ENCODE measurements at regions not wholly inside any gene's neighbourhood (a gene's known extent, or its start where the extent isn't known, plus 50 kb on each side); places are given as distances from the start of the nearest gene placed in this dataset.

DNA sequence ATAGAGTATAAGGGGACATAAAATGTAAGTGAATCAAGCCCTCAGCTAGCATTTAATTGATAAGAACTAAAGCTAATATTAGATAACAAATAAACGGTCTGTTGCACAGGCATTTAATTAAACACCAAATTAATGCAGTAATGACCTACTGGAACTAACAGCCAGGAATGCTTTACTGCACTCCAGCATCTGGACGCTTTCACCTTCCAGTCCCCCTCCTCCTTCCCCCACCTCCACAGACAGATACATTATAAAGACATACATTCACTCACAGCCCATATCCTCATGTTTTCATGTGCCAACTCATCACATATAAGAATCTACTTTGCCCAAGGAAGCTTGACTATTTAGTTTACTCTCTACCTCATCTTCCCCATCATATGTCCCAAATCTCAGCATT lies 337.4 kb upstream of the PIK3C3 start:
- H3K27me3 ChIP-seq (replicated peaks; ENCODE audit: control insufficient read depth, insufficient read depth, low read length) = no peaks in the 10 kb centered on the region
- no peaks in the 10 kb centered on the region for H3K9me3 ChIP-seq (ENCODE audit: control insufficient read depth, low read length)
- no peaks in the 10 kb centered on the region for H3K36me3 ChIP-seq (ENCODE audit: control insufficient read depth, insufficient read depth, low read length, severe bottlenecking)
- no peak overlapping the region for H3K9ac ChIP-seq (ENCODE audit: low read length)
- no peaks in the 10 kb centered on the region for H3K4me1 ChIP-seq (ENCODE audit: control insufficient read depth, insufficient read depth, low read length)
- no peak for DNase-seq (ENCODE audit: low read depth)
- no peak overlapping the region for H3K4me3 ChIP-seq (ENCODE audit: low read length)

DNA sequence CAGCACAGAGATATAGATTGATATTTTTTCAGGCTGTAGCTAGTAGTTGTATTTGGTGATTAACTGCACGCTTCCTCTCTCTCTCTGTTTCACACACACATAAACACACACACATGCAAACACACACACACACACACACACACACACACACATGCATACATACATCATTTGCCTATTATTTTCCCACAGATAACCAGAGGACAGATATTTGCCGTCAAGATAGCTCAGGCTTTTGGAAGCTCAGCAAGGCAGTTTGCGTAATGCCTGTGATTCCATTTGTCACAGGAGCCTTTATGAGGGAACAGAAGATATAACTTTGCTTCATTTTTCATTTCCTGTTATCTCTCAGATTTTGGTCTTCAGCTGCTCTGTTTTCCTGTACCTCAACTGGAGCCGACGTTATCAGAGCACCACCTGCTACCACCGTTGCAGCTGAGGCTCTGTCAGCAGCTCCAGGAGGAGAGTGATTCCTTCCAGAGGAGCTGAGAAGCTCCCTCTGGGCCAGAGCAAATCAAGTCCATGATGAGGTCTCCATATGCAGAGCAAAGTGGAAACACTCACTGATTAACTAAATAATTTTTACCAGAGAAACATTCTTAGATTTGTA lies 341.9 kb upstream of the PIK3C3 start:
- Histone ChIP-seq H3K9ac (ENCODE audit: low read length) (no peak overlapping the region), H3K9me3 (ENCODE audit: control insufficient read depth, low read length) (no peaks in the 10 kb centered on the region), H3K4me3 (ENCODE audit: low read length) (no peak overlapping the region), H3K36me3 (ENCODE audit: control insufficient read depth, insufficient read depth, low read length, severe bottlenecking) (no peaks in the 10 kb centered on the region), H3K27me3 (replicated peaks; ENCODE audit: control insufficient read depth, insufficient read depth, low read length) (no peaks in the 10 kb centered on the region), H3K4me1 (ENCODE audit: control insufficient read depth, insufficient read depth, low read length) (no peaks in the 10 kb centered on the region)
- DNase-seq (ENCODE audit: low read depth) = no peak

DNA sequence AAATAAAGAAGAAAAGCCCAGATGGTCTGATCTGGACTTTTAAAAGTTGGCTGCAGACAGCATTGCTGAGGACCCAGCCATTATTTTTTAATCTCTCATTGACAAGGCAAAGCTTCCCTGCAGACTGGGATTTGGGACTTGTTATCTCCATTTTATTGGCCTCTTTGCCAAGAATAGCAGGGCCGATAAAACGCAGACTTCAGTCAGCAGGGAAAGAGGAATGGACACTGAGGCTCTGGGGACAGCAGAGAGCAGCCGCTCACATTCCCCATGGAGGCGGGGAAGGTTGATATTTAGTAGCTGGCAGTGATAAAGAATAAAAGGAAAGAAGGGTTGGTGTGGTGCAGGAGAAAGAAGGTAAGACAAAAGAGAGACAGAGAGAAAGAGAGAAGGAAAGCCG lies 350.1 kb upstream of the PIK3C3 start:
- no peaks in the 10 kb centered on the region for H3K9me3 ChIP-seq (ENCODE audit: control insufficient read depth, low read length)
- H3K36me3 ChIP-seq (ENCODE audit: control insufficient read depth, insufficient read depth, low read length, severe bottlenecking) = no peaks in the 10 kb centered on the region
- H3K4me3 ChIP-seq (ENCODE audit: low read length) = no peak overlapping the region
- no peaks in the 10 kb centered on the region for H3K4me1 ChIP-seq (ENCODE audit: control insufficient read depth, insufficient read depth, low read length)
- H3K9ac ChIP-seq (ENCODE audit: low read length) = no peak overlapping the region
- H3K27me3 ChIP-seq (replicated peaks; ENCODE audit: control insufficient read depth, insufficient read depth, low read length) = no peaks in the 10 kb centered on the region
- no peak for DNase-seq (ENCODE audit: low read depth)

DNA sequence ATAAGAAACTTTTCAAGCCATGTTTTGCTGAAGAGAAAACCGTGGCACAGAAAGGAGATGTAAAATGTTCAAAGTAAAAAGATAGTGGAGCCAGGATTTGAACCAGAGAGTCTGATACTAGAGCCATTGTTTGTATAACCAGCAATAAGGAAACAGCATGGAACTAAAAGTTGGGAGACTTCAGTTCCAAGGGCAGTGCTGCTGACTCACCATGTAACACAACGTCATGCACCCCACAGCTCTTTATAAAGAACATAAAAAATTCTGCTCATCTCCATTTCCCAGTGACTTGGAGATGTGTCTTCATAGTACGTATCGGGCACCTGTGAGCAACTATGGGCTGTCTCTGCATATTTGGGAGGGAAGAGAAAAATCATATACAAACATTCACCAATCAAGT lies 353.0 kb upstream of the PIK3C3 start:
- Histone ChIP-seq H3K9me3 (ENCODE audit: control insufficient read depth, low read length) (no peaks in the 10 kb centered on the region), H3K27me3 (replicated peaks; ENCODE audit: control insufficient read depth, insufficient read depth, low read length) (no peaks in the 10 kb centered on the region)

DNA sequence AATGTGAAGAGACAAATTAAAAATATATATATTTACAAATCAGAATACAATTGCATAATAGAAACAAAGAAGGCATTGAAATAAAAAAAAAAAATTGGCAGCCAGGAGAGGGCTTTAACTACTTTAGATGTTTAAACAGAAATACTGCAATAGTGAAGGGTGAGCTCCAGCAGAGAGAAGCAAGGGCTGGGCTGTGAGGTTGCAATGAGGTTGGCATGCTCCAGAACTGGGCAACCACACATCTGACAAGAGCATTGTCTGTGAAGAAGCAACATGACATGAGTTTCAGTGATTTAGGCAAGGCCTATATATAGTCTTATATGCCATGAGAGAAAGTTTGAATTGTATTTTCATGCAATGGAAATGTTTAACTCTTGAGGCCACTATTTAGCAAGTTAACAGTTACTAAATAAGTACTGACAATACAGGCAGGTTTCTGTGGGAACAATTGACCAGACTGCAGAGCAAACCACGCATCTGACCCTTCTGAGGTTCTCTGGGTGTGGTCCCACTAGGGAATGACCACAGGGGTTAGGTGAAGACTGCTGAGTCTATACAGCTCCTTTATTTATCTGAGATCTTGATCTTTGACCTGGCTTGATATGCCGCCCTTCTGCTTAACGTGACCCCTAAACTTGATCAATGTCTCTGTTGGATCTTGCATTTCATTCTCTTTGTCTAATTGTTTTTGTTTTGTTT lies 354.2 kb upstream of the PIK3C3 start:
- Histone ChIP-seq H3K4me1 (ENCODE audit: control insufficient read depth, insufficient read depth, low read length) (no peaks in the 10 kb centered on the region), H3K9ac (ENCODE audit: low read length) (no peak overlapping the region), H3K36me3 (ENCODE audit: control insufficient read depth, insufficient read depth, low read length, severe bottlenecking) (no peaks in the 10 kb centered on the region), H3K27me3 (replicated peaks; ENCODE audit: control insufficient read depth, insufficient read depth, low read length) (no peaks in the 10 kb centered on the region), H3K4me3 (ENCODE audit: low read length) (no peak overlapping the region), H3K9me3 (ENCODE audit: control insufficient read depth, low read length) (no peaks in the 10 kb centered on the region)
- peak; percentile 19 for DNase-seq (ENCODE audit: low read depth)

More for the DNA sequence above, 353.0 kb upstream of the PIK3C3 start:
- H3K4me1 ChIP-seq (ENCODE audit: control insufficient read depth, insufficient read depth, low read length) = no peaks in the 10 kb centered on the region
- no peak overlapping the region for H3K9ac ChIP-seq (ENCODE audit: low read length)
- no peaks in the 10 kb centered on the region for H3K36me3 ChIP-seq (ENCODE audit: control insufficient read depth, insufficient read depth, low read length, severe bottlenecking)
- no peak overlapping the region for H3K4me3 ChIP-seq (ENCODE audit: low read length)
- no peak for DNase-seq (ENCODE audit: low read depth)

DNA sequence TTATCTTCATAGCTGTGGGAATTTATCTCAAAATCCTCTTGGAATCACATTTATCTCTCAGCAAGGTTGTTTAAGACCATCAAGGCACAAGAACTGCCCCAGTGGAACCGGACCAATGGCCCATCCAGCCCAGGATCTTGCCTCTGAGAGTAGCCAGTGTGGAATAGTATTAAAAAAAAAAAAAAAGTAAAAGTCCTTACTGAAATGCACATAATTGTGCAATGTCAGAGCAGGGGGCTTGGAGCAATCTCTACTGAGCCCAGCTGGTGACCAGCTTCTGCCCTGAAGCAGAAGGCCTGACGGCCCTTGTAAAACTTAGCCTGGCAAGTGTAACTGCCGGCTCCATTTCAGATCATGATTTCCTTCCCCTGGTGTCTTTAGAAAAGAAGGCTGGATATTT lies 355.6 kb upstream of the PIK3C3 start:
- Histone ChIP-seq H3K4me1 (ENCODE audit: control insufficient read depth, insufficient read depth, low read length) (no peaks in the 10 kb centered on the region), H3K27me3 (replicated peaks; ENCODE audit: control insufficient read depth, insufficient read depth, low read length) (no peaks in the 10 kb centered on the region), H3K4me3 (ENCODE audit: low read length) (no peak overlapping the region), H3K9ac (ENCODE audit: low read length) (no peak overlapping the region), H3K36me3 (ENCODE audit: control insufficient read depth, insufficient read depth, low read length, severe bottlenecking) (no peaks in the 10 kb centered on the region), H3K9me3 (ENCODE audit: control insufficient read depth, low read length) (no peaks in the 10 kb centered on the region)
- peak; percentile 30 for DNase-seq (ENCODE audit: low read depth)

DNA sequence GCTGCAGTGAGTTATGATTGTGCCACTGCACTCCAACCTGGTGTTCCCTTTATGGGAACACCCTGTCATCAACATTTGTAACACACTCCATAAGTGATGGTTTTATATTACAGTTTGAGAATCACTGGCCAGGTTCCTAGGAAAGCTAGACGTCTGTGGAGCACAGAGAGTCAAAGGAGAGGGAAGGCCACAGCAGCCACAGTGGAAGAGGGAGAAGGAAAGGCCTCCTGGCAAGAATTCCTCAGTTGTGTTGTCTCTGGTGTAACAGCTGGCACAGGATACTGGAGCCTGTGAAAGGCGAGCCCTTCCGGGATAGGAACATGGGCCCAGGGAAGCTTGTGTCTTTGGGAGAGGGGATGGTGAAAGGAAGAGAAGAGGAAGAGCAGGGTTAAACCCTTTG lies 360.5 kb upstream of the PIK3C3 start:
- no peaks in the 10 kb centered on the region for H3K4me1 ChIP-seq (ENCODE audit: control insufficient read depth, insufficient read depth, low read length)
- DNase-seq (ENCODE audit: low read depth) = peak; percentile 44
- no peaks in the 10 kb centered on the region for H3K9me3 ChIP-seq (ENCODE audit: control insufficient read depth, low read length)
- no peaks in the 10 kb centered on the region for H3K36me3 ChIP-seq (ENCODE audit: control insufficient read depth, insufficient read depth, low read length, severe bottlenecking)
- no peak overlapping the region for H3K9ac ChIP-seq (ENCODE audit: low read length)
- H3K4me3 ChIP-seq (ENCODE audit: low read length) = no peak overlapping the region
- no peaks in the 10 kb centered on the region for H3K27me3 ChIP-seq (replicated peaks; ENCODE audit: control insufficient read depth, insufficient read depth, low read length)

DNA sequence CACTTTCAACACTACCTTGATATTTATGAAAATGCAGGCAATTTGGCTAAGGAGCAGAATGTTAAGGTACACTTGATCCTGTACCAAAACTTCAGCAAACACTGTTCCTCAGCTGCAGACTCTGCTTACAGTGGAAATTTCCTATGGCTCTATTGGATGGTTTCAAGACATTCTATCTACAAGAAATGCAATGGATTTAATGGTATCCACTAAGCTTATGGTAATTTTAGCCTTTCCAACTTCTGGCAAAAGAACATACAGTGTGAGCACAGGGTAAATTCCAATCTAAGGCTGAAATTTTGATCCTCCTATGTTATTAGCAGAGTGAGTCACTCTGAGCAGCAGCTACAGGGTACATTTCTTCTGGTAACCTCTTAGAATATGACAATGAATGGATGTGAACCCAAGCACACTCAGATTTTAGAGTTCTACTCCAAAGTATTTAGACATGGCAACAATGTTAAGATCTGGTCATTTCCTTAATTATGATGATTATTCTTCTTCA lies 361.8 kb upstream of the PIK3C3 start:
- Histone ChIP-seq H3K9ac (ENCODE audit: low read length) (no peak overlapping the region), H3K36me3 (ENCODE audit: control insufficient read depth, insufficient read depth, low read length, severe bottlenecking) (no peaks in the 10 kb centered on the region), H3K27me3 (replicated peaks; ENCODE audit: control insufficient read depth, insufficient read depth, low read length) (no peaks in the 10 kb centered on the region), H3K4me3 (ENCODE audit: low read length) (no peak overlapping the region), H3K9me3 (ENCODE audit: control insufficient read depth, low read length) (no peaks in the 10 kb centered on the region), H3K4me1 (ENCODE audit: control insufficient read depth, insufficient read depth, low read length) (no peaks in the 10 kb centered on the region)
- DNase-seq (ENCODE audit: low read depth) = peak; percentile 68

DNA sequence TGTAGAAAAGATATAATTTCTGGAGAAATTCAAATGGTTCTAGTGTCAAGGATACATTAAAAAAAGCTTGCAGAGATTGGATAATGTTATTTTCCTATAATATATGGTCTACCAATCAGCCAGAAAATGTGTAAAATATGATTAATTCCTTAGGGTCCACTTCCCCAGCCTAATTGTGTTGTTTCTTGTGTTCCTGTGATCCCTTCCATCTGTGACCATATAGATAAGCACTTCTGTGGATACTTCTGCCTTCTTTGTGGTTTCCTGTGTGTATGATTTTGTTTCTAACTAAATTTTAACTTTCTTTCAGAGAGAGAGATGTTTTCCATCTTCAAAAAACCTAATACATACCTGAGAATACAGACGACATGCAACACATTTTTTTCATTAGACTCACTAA lies 367.1 kb upstream of the PIK3C3 start:
- no peak overlapping the region for H3K9ac ChIP-seq (ENCODE audit: low read length)
- no peak overlapping the region for H3K4me3 ChIP-seq (ENCODE audit: low read length)
- H3K4me1 ChIP-seq (ENCODE audit: control insufficient read depth, insufficient read depth, low read length) = no peaks in the 10 kb centered on the region
- DNase-seq (ENCODE audit: low read depth) = no peak
- no peaks in the 10 kb centered on the region for H3K36me3 ChIP-seq (ENCODE audit: control insufficient read depth, insufficient read depth, low read length, severe bottlenecking)
- H3K9me3 ChIP-seq (ENCODE audit: control insufficient read depth, low read length) = no peaks in the 10 kb centered on the region
- H3K27me3 ChIP-seq (replicated peaks; ENCODE audit: control insufficient read depth, insufficient read depth, low read length) = no peaks in the 10 kb centered on the region

DNA sequence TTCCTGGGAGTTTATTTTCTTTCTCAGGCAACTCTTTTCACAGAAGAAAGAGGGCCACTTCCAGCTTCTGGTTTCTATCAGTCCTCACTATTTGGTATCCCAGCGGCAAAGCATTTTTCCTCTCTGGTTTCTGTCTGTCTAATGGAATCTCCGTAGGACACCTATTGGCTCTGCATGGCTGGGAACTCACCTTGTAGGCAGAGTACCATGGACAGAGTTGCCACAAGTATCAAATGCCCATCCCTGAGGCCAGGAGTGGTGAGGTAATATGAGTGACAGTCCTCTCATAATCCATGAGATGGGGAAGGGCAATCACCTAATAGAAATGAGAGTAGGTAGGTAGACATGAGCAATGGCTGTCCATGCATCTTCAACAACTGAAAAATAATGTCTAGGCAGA lies 369.5 kb upstream of the PIK3C3 start:
- H3K9me3 ChIP-seq (ENCODE audit: control insufficient read depth, low read length) = no peaks in the 10 kb centered on the region
- H3K4me1 ChIP-seq (ENCODE audit: control insufficient read depth, insufficient read depth, low read length) = no peaks in the 10 kb centered on the region
- no peaks in the 10 kb centered on the region for H3K36me3 ChIP-seq (ENCODE audit: control insufficient read depth, insufficient read depth, low read length, severe bottlenecking)
- no peak overlapping the region for H3K9ac ChIP-seq (ENCODE audit: low read length)
- DNase-seq (ENCODE audit: low read depth) = no peak
- no peak overlapping the region for H3K4me3 ChIP-seq (ENCODE audit: low read length)
- H3K27me3 ChIP-seq (replicated peaks; ENCODE audit: control insufficient read depth, insufficient read depth, low read length) = no peaks in the 10 kb centered on the region

DNA sequence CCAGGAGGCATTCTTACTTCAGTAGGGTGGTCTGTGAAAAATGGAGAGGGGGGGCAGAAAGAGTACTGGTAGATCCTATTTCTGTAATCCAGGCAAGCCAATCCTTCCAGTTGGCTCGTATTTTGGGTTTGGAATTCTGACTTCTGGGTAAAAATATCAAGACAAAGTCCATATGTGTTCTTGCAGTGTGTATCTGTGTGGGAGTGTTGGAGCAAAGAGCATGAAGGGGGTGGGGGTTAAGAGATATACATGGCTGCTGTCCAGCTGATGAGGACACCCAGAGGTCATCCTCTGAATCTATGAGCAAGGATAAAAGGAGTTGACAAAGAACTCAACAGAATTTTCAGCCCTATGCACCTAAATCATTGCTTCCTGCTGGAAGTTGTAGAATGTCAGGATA lies 375.8 kb upstream of the PIK3C3 start:
- DNase-seq (ENCODE audit: low read depth) = no peak
- H3K4me1 ChIP-seq (ENCODE audit: control insufficient read depth, insufficient read depth, low read length) = no peaks in the 10 kb centered on the region
- H3K9me3 ChIP-seq (ENCODE audit: control insufficient read depth, low read length) = no peaks in the 10 kb centered on the region
- H3K4me3 ChIP-seq (ENCODE audit: low read length) = no peak overlapping the region
- no peaks in the 10 kb centered on the region for H3K27me3 ChIP-seq (replicated peaks; ENCODE audit: control insufficient read depth, insufficient read depth, low read length)
- no peak overlapping the region for H3K9ac ChIP-seq (ENCODE audit: low read length)
- no peaks in the 10 kb centered on the region for H3K36me3 ChIP-seq (ENCODE audit: control insufficient read depth, insufficient read depth, low read length, severe bottlenecking)

DNA sequence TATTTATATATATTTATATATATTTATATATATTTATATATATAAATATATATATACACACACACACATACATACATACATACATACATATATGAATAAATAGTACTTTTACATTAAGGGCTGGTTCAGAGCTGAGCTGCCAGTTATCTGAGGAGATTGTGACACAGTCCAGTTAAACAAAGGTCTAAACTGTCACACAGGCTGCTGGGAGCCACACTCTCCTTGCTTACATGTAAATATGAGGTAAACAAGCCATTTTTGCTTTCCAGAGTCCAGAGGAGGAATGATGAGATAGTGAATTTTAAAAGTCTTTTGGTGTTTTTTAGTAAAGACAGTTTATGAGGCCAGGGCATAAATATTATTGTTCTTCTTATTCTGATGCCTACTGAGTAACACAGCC lies 377.5 kb upstream of the PIK3C3 start:
- Histone ChIP-seq H3K36me3 (ENCODE audit: control insufficient read depth, insufficient read depth, low read length, severe bottlenecking) (no peaks in the 10 kb centered on the region), H3K4me3 (ENCODE audit: low read length) (no peak overlapping the region)

More for the DNA sequence above, 377.5 kb upstream of the PIK3C3 start:
- Histone ChIP-seq H3K9me3 (ENCODE audit: control insufficient read depth, low read length) (no peaks in the 10 kb centered on the region), H3K4me1 (ENCODE audit: control insufficient read depth, insufficient read depth, low read length) (no peaks in the 10 kb centered on the region), H3K9ac (ENCODE audit: low read length) (no peak overlapping the region), H3K27me3 (replicated peaks; ENCODE audit: control insufficient read depth, insufficient read depth, low read length) (no peaks in the 10 kb centered on the region)
- DNase-seq (ENCODE audit: low read depth) = peak; percentile 5
